HG02970 (cell line): ENCODE measurements at regions not wholly inside any gene's neighbourhood (a gene's known extent, or its start where the extent isn't known, plus 50 kb on each side); places are given as distances from the start of the nearest gene placed in this dataset.
"Not testable (repeated sequence)": the region's sequence is repeated elsewhere in the genome, so short reads cannot be mapped to it uniquely, and the experiment has no call there.

ENCODE experiments used
- ATAC-seq: cut with Tn5 transposase; IDR thresholded peaks from one replicate; pipeline ENCODE4 v1.9.1; 2021; ENCODE audit warnings: mild to moderate bottlenecking, moderate library complexity, moderate number of reproducible peaks; ENCODE audit not compliant: unreplicated experiment, low FRiP score

DNA sequence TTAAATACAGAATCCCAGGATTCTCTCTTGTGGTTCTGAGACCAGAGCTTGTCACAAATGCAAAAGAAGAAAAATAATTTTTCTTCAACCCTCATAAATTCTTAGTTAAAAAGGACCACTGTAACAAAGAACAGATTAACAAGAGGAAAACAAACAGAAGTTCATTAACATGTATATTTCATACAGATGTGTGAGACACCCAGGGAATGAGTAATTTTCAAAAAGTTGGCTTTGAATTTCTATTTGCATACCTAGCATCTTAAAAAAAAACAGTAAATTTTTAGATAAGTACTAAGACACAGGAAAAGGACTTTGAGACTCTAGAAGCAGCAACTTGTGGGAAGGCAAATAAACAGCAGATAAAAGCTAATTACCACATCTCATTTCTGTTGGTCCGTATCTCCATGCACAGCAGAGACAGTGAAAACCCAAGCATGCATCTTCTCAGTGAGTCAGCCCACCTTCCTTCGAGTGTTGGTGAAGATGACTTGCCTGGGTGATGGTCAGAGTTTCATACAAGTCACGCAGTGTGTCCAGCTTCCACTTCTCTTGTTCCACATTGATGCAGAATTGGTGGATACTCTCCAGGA is 399.9 kb upstream of the ADAMTS5 start:
- no peak for ATAC-seq

DNA sequence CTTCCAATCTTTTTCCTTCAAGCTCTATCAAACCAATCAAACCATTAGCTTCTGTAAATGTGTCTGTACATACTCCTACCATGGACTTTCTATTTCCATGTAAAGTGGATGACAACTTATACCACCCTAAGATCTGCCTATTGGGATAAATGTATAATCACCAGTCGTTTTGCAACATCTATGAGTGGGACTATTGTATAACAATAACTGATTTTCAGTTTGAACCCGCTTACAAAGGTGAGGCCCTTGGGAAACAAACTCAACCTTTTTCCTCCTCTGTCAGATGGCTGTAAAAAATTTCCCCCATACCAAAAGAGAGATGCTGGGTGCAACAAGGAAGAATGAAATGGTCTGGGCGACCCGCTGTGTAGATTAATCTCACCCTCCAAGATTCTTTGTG is 399.1 kb upstream of the ADAMTS5 start:
- no peak for ATAC-seq

DNA sequence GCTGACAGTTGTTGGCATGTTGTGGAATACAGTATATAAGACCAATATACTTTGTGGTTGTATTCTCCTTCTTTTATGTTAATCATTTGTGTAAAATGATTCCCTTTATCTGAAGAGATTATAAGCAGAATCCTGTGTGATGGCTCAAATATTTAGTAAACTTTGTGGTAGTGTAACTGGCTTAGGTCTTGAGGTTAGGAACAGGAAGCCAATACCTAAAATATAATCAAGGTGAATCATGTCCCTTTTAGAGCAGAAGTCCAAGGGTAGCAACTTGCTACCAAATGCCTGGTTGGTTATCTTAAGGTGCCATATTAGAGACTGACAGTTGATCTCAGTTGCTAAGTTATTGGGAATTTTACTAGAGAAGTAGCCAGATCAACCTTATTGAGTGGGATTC is 398.5 kb upstream of the ADAMTS5 start:
- ATAC-seq, result no peak

DNA sequence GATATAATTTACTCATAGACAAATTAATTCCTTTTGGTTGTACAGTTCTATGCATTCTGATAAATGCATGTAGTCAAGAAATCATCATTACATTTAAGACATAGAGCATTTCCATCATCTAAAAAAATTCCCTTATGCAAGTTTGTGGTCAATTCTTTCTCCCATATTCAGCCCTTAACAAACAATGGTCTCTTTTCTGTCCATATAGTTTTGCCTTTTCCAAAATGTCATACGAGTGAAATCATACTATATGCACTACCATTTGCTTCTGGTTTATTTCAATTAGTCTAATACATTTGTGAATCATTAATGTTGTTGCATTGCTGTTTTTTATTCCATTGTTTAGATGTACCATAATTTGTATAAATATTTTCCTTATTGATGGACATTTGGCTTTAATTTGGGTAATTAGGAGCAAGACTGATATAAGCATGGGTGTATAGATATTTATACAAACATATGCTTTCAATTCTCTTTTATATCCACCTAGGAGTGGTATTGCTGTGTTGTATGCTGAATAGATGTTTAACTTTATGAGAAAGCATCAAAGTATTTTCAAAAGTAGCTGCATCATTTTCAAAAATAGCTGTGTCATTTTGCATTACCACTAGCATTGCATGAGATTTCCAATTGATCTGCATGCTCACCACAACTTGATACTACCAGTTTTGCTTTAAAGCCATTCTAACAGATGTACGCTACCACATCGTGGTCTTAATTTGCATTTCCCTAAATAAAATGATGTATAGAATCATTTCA is 397.0 kb upstream of the ADAMTS5 start:
- ATAC-seq, result no peak

DNA sequence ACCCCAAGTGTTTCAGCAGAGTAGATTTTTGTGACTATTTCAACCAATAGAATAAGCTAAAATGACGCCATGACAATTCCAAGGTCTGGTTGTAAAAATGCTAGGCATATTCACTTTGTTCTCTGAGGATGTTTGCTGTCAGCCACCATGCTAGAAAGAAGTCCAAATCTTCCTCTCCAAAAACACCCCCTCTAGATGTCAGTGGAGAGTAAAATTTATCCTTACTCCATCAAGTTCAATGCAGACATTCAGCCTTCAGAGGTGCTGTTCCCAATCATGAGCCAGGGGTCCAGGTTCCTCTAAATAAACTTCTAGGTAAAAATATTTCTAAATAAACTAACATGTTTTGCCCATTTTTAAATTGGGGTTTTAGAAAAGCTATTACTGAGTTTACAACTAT is 395.4 kb upstream of the ADAMTS5 start:
- no peak for ATAC-seq

DNA sequence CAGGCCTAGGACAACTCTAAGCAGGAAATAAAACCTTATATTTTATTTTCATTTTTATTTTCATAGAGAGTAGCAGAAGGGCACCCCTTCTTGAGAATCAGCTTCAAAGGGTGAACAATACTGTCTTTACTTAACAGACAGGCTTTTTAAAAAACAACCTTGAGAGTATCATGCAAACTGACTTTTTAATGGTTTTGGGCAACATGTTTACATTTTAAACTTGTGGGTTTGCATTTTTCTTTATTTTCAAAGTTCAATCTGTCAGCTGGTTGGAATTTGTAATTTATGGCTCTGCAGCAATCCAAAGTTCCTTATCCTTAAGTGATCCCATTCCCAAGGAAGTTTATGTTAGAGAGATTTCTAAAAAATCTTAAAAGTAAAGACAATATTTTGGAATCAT is 392.3 kb upstream of the ADAMTS5 start:
- ATAC-seq, result no peak

DNA sequence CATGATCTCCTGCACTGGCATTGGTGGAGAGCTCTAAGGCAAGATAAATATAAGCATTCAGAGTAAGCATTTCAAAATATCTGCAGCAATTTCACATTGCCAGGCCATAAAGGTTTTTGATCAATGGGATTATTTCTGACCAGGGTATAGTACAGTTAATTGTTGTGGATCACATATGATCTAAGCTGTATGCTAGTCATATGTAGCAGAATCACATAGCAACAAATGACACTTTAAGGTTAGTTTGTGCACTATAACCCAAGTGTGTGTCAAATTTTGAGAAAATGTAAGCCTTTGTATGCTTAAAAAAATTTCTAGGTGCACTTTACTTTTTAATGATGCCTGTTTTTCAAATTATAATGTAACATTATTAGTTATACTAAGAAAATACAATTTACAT is 386.0 kb upstream of the ADAMTS5 start:
- ATAC-seq, result no peak

DNA sequence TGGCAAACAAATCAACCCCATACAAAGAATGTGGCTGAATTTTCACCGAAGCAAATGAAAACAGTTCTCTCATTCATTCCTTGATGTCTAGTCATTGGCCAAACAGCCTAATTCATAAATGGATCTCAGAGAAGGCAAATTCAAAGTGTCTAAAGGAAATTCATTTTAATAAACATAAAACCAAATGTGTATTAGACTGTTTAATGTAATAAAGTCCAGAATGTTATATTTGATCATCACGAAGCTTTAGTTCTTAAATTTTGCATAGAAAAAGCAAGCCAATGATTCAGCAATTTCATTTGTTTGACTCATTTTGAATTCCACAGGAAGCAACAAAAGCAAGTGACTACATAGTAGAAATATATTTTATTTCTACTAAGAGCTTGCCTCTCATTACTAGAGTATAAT is 379.2 kb upstream of the ADAMTS5 start:
- ATAC-seq, result no peak

DNA sequence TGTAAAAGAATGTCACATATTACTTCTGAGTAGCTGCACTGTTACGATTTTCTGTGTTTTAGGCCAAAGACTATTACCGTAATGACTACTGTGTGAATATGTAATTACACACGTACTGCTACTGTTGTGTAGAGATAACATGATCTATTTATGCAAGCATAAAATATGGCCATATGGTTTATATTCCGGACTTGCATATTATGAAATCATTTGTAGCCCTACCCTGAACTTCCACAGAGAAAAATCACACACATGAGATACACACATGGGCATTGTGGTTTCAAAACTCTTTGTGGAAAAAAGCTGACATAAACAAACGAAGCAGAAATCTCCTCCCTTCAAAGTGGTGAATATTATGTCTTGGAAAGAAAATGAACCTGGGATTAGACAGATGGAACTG is 373.0 kb upstream of the ADAMTS5 start:
- no peak for ATAC-seq

DNA sequence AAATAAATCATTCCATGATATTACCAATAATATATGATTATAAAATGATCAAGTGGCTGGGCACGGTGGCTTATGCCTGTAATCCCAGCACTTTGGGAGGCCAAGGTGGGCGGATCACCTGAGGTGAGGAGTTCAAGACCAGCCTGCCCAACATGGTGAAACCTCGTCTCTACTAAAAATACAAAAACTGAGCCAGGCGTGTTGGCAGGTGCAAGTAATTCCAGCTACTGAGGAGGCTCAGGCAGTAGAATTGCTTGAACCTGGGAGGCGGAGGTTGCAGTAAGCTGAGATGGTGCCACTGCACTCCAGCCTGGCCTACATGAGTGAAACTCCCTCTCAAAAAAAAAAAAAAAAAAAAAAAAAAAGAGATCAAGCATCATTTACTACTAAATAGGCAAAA is 371.1 kb upstream of the ADAMTS5 start:
- not testable (repeated sequence) for ATAC-seq

DNA sequence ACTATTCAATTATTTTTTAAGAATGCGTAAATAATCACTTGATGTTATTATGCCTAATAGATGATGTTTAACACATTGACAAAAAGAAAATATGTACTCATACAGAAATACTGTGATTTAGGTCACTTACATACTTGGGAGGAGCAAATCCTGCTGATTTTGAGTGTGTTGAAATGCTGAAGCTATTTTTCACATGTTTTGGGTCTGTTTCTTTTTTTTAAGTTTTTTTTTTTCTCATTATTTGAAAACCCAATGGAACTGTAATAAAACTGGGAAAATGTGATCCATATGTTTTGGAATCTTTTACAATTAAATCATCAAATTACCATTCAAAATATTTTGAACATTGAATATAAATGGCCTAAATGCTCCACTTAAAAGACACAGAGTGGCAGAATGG is 366.2 kb upstream of the ADAMTS5 start:
- no peak for ATAC-seq

DNA sequence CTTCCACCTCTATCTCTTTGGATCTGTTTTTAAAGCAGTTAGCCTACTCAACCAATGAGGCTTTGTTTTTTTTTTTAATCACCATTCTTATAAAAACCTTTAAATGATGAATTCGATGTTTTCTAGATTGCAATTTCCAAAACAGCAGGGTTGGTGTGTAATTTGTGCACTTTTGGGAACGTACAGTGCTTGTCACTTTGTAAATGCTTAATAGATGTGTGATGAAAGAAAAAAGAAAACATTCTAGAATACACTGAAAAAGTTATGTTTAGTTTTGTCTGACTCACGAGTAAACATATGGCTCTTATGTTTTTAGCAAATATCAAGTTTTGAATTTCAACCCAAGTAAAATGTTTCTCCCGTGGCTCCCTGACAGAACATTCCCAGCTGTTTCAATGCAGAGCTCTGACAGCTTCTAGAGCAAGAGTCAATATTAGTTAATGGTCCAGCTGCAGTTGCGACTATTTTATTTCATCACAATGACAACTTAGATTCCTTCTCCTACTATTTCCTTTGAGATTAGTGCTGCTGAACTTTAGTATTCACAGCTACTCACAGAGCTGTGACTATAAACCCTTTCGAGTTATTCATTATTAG is 362.5 kb upstream of the ADAMTS5 start:
- no peak for ATAC-seq

DNA sequence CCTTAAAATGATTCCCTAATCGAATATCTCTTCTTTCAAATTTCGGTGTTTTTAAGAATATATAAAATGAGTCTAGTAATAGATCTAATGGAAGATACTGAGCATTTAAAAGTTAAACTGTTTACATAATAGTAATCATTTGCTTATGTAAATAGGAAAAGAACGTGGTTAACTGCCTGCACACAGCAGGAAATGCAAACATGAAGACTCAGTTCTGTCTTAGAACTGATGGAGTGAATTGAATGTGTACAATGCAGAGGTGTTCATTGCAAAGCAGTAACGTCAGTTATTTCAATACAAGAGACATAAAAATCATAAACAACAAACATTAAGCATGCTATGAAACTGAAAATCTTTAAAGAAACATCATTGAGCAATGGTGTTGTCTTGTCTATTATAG is 359.4 kb upstream of the ADAMTS5 start:
- ATAC-seq, result no peak

DNA sequence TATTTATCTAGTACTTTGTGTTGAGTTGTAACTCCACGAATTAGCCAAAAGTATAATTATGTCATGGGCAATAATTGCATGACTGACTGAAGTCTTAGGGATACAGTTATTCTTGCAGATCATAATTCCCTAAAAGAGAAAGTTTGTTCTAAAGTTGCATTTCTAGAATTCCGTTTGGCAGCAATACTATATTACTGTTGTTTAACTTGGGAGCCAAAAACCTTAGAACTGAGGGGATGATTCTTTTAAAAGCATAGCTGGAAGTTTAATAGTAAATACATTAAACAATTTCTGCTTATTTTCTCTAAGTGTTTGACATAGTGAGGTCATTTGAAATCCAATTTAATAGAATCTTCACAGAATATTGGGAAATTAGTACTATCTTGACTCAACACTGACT is 356.4 kb upstream of the ADAMTS5 start:
- ATAC-seq, result no peak

DNA sequence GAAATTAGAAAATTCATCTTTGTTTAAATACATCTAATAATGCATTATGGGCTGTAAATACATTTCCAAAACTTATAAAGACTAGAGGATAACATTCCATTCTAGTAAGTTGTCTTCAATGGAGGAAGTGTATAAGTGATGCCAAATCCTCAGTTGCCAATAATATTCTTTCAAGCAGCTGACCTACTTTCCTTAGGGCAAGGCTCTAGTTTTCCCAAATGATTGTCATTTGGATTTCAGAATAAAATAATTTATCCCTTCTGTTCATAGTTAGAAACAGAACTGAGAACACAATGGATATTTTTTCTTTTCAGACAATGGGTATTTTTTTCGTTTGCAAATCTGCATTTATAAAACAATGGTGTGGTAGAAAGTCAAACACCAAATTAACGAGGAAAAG is 354.9 kb upstream of the ADAMTS5 start:
- ATAC-seq, result no peak

DNA sequence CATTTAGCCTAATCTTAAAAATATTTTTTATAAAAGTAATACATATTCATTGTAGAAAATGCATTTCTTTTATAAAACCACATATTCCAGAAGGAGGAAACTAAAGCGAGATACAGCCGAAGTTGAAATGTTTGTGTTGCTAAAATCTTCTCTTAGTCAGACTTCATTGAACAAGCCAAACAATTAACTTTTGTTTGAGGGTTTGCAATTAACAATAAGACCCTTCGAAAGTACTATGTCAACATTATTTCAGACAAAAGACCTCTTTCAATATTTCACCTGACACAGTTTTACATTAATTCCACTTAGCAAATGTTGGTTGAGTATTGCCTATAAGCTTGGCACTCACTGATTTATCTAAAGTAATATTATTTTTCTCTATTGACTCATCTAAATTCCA is 354.0 kb upstream of the ADAMTS5 start:
- no peak for ATAC-seq

DNA sequence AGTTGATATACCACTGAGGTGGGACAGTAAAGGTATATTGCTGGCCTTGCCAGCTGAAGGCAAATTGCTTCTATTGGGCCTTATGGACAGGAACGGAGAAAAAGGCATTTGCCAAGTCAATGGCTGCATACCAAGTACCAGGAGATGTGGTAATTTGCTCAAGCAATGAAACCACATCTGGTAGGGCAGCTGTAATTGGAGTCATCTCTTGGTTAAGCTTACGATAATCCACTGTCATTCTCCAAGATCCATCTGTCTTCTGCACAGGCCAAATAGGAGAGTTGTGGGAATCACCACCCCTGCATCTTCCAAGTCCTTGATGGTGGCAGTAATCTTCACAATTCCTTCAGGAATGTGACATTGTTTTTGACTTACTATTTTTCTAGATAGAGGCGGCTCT is 350.7 kb upstream of the ADAMTS5 start:
- ATAC-seq, result not testable (repeated sequence)

DNA sequence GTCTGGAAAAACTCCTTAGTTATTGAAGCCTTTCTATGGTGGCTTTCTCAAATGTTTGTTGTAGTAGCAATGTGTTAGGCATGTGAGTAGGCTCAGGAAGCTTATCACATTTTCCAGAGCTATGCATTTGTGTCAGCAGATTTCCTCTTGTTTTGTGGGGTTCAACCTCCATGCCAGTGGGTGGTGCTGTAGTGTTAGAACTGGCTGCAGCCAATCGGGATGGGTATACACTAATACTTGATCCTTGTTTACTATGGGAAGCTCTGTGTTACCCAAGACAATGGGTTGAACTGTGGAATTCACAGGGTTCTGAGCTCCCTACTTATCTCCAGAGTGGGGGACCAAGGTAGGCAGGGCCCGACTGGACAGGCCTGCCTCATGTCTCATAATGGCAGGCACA is 348.5 kb upstream of the ADAMTS5 start:
- ATAC-seq, result no peak

DNA sequence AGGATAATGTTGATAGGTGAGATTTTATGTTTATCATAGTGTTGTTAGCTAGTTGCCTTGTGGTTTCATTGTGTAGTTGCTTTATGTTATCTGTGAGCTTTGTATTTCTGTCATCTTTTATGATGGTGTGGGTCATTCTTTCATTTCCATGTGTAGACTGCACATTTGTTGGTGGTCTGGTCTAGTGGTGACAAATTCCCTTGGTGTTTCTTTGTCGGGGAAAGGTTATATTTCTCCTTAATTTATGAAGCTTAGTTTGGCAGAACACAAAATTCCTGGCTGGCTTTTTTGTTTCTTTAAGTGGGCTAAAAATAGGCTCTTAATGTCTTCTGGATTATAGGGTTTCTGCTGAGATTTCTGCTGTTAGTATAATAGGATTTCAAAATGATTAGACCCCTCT is 347.2 kb upstream of the ADAMTS5 start:
- no peak for ATAC-seq

DNA sequence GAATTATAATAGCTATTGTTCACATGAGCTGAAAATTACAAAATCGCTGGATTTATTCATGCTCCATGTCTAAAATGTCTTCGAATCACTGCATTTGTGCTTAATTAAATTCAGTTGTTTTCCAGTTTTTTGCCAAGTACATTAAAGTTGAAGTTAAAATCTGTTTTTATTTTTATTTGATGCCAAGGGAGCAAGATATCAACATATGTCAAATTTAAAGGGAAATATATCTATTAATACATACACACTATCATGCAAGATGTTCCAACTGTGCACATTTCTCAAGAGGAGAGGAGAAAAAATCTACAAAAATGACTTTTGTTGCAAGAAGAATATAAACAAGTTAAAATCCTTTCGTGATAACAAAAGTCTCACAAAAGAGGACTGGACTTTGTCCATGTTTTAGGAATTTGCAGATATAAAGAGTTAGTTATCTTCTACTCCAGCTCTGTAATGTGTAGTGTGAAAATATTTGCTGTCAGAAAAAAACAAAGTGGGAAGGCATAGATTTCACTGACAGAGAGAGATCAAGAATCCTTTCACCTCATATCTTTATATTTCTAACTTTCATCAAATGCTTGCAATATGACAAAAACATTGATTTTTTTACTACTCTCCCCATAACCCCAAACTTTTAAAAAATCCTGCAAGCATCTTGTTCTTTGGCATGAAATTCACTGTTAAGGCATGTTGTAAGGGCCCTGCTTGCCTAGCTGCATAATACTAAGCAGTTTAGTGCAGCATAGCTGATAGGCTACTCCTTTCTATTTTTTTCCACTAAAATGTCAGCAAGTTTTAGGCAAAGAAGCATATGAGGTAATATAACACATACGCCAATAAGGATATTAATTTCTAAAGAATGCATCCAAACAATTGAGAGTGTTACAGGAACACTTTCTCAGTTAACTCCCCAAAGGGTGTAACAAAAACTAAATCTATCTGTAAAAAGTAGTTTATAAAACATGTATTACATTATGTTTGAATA is 340.2 kb upstream of the ADAMTS5 start:
- ATAC-seq, result no peak

DNA sequence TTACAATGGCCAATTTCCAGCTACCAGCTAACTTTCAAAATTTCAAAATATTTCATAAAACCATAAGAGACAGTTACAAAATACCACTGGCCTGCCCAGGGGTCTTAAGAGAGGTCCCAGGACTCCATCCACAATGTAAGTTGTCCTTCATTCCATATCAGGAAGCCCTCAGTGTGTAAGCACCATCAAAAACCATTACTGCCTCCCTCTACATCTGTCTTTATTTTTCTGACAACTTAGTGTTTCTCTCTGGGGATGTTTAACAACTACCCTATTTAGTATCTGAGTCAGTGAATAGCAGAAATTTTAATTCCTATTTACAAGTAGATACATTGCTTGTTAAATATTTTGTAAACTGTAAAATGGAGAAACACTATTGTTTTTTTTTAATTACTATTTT is 339.3 kb upstream of the ADAMTS5 start:
- ATAC-seq, result no peak
